Right renal pelvis (tissue), 4 donors: ENCODE measurements at regions not wholly inside any gene's neighbourhood (a gene's known extent, or its start where the extent isn't known, plus 50 kb on each side); places are given as distances from the start of the nearest gene placed in this dataset.
A peak's percentile ranks its signal among the peaks of the same experiment; 100 is the strongest.
"Not testable (repeated sequence)": the region's sequence is repeated elsewhere in the genome, so short reads cannot be mapped to it uniquely, and the experiment has no call there.

Source experiments
- DNase-seq, 4 donors: peaks; one replicate each; pipeline ENCODE4 v3.0.0-alpha.2; 2013; ENCODE audit warnings: low read depth in 4 of 4, low spot score in 3 of 4, missing footprints in 1 of 4

GRCh38 chr11:96588793-96589192, 199.0 kb downstream of the JRKL start:
- DNase-seq = not testable (repeated sequence)

- no peak for DNase-seq
These were observed 205.2 kb downstream of the JRKL start for GRCh38 chr11:96595011-96595410.

- DNase-seq = no peak
These were observed 218.2 kb downstream of the JRKL start for GRCh38 chr11:96607864-96608558.

- DNase-seq = no peak
These were observed 224.3 kb downstream of the JRKL start for GRCh38 chr11:96614101-96614500.

- no peak for DNase-seq
These were observed 225.0 kb downstream of the JRKL start for GRCh38 chr11:96614846-96615245.

- DNase-seq = no peak
These were observed 230.7 kb downstream of the JRKL start for GRCh38 chr11:96620464-96621044.

GRCh38 chr11:96621161-96621560, 231.3 kb downstream of the JRKL start:
- DNase-seq = no peak

- DNase-seq = no peak
These were observed 232.3 kb downstream of the JRKL start for GRCh38 chr11:96622026-96622634.

GRCh38 chr11:96624126-96624525, 234.3 kb downstream of the JRKL start:
- DNase-seq = no peak

- no peak for DNase-seq
These were observed 237.6 kb downstream of the JRKL start for GRCh38 chr11:96627376-96627775.

GRCh38 chr11:96635655-96636054, 245.8 kb downstream of the JRKL start:
- no peak for DNase-seq

GRCh38 chr11:96641261-96641660, 251.4 kb downstream of the JRKL start:
- no peak for DNase-seq

- DNase-seq = no peak
These were observed 252.8 kb downstream of the JRKL start for GRCh38 chr11:96642583-96642982.

GRCh38 chr11:96643173-96643572, 253.4 kb downstream of the JRKL start:
- no peak for DNase-seq

GRCh38 chr11:96647621-96648020, 257.8 kb downstream of the JRKL start:
- DNase-seq = no peak

GRCh38 chr11:96648991-96649390, 259.2 kb downstream of the JRKL start:
- DNase-seq = peak in 1 of 4 donors; percentile 9

- DNase-seq = no peak
These were observed 262.7 kb downstream of the JRKL start for GRCh38 chr11:96652516-96652915.

- no peak for DNase-seq
These were observed 265.7 kb downstream of the JRKL start for GRCh38 chr11:96655474-96655873.

- DNase-seq = no peak
These were observed 268.6 kb downstream of the JRKL start for GRCh38 chr11:96658436-96658835.

GRCh38 chr11:96664110-96664509, 274.3 kb downstream of the JRKL start:
- DNase-seq = no peak

- no peak for DNase-seq
These were observed 290.6 kb downstream of the JRKL start for GRCh38 chr11:96680211-96681018.
